DMS153 (cell line): ENCODE measurements at regions not wholly inside any gene's neighbourhood (a gene's known extent, or its start where the extent isn't known, plus 50 kb on each side); places are given as distances from the start of the nearest gene placed in this dataset.
"Not testable (repeated sequence)": the region's sequence is repeated elsewhere in the genome, so short reads cannot be mapped to it uniquely, and the experiment has no call there.

Source experiments
- DNase-seq: peaks from one replicate; lab custom pipeline; 2025; lab: John Stamatoyannopoulos, UW

GRCh38 chr4:156312261-156312847, 358.7 kb upstream of the CTSO start:
- DNase-seq = no peak

- no peak for DNase-seq
Observed at GRCh38 chr4:156309031-156309430, 355.4 kb upstream of the CTSO start.

- peak; percentile 89 for DNase-seq
Observed at GRCh38 chr4:156303708-156304107, 350.0 kb upstream of the CTSO start.

GRCh38 chr4:156298230-156298629, 344.6 kb upstream of the CTSO start:
- DNase-seq = peak; percentile 90

GRCh38 chr4:156295676-156296195, 342.1 kb upstream of the CTSO start:
- no peak for DNase-seq

- peak; percentile 69 for DNase-seq
Observed at GRCh38 chr4:156294577-156294976, 340.9 kb upstream of the CTSO start.

- DNase-seq = peak; percentile 42
Observed at GRCh38 chr4:156293657-156294297, 340.1 kb upstream of the CTSO start.

GRCh38 chr4:156291317-156291716, 337.7 kb upstream of the CTSO start:
- no peak for DNase-seq

GRCh38 chr4:156290811-156291210, 337.1 kb upstream of the CTSO start:
- DNase-seq = no peak

GRCh38 chr4:156290026-156290425, 336.4 kb upstream of the CTSO start:
- not testable (repeated sequence) for DNase-seq

- DNase-seq = no peak
Observed at GRCh38 chr4:156280686-156281085, 327.0 kb upstream of the CTSO start.

- DNase-seq = no peak
Observed at GRCh38 chr4:156265407-156265806, 311.7 kb upstream of the CTSO start.

- no peak for DNase-seq
Observed at GRCh38 chr4:156261230-156261629, 307.6 kb upstream of the CTSO start.

GRCh38 chr4:156255230-156256007, 301.8 kb upstream of the CTSO start:
- peak; percentile 30 for DNase-seq

- DNase-seq = no peak
Observed at GRCh38 chr4:156252358-156252921, 298.8 kb upstream of the CTSO start.

GRCh38 chr4:156251373-156252065, 297.9 kb upstream of the CTSO start:
- no peak for DNase-seq

GRCh38 chr4:156248917-156249316, 295.3 kb upstream of the CTSO start:
- DNase-seq = no peak

GRCh38 chr4:156247470-156247869, 293.8 kb upstream of the CTSO start:
- no peak for DNase-seq

- DNase-seq = no peak
Observed at GRCh38 chr4:156243015-156243414, 289.3 kb upstream of the CTSO start.

GRCh38 chr4:156242390-156242789, 288.7 kb upstream of the CTSO start:
- no peak for DNase-seq

GRCh38 chr4:156241896-156242295, 288.2 kb upstream of the CTSO start:
- DNase-seq = no peak

- no peak for DNase-seq
Observed at GRCh38 chr4:156238171-156238570, 284.5 kb upstream of the CTSO start.
